T-helper 1 cell treated with Interleukin-12 subunit alpha and Interleukin-12 subunit beta and Interleukin-4 antibody, amounts not matched to agents 30 ng/mL and 1 ng/mL, for 36 hours (primary cell): ENCODE measurements at regions not wholly inside any gene's neighbourhood (a gene's known extent, or its start where the extent isn't known, plus 50 kb on each side); places are given as distances from the start of the nearest gene placed in this dataset.

Source experiments
- intact Hi-C: fragments of 100-400 bp; cut with micrococcal nuclease; formaldehyde crosslinking; loops from one replicate; pipeline ENCODE4 v1.15.1; 2024

DNA sequence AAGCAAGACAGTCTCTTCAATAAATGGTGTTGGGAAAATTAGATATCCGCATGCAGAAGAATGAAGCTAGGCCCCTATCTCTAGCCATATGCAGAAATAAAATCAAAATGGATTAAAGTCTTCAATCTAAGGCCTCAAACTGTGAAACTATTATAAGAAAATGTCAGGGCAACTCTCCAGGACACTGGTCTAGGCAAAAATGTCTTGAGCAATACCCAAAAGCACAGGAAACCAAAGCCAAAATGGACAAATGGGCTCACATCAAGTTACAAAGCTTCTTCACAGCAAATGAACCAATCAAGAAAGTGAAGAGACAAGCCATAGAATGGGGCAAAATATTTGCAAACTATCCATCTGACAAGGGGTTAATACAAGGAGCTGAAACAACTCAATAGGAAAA is 338.8 kb downstream of the NNT start:
- intact Hi-C loops, result no loop called here

DNA sequence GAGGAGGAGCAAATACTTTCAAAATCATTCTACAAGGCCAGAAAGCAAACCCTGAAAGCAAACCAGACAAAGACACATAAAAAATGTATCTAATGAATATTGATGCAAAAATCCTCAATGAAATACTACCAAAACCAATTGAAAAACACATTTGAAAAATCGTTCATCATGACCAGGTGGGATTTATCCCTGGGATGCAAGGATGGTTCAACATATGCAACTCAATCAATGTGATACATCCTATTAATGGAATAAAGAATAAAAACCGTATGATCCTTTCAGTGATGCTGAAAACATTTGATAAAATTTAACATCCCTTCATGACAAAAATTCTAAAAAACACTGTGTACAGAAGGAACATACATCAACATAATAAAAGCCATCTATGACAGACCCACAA is 337.6 kb downstream of the NNT start:
- intact Hi-C loops, result no loop called here

DNA sequence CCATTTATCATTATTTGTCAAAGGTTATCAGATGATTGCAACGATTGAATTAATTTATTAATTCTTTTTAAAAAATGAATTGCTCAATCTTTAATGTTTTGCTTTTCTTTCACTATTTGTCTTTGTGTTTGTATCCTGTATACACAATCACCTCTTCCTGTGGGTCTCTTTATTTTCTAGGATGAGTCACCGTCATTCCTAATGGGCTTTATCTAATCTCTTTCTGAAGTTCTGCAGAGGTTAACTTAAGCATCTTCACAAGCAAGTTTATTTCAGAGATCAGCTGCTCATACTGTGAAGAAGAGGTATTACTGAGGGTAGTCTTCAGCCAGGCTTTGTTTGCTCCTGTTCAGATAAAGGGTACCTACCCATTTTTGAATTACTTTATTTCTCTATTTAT is 323.9 kb downstream of the NNT start:
- intact Hi-C loops, result no loop called here

DNA sequence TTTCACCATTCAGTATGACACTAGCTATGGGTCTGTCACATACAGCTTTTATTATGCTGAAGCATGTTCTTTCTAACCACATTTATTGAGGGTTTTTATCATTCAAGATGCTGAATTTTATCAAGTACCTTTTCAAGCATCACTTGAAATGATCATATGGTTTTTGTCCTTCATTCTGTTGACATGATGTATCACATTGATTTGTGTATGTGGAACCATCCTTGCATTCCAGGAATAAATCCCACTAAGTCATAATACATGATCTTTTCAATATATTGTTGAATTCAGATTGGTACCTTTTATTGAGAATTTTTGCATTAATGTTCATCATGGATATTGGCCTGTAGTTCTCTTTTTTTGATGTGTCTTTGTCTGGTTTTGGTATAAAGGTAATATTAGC is 317.4 kb downstream of the NNT start:
- intact Hi-C loops, result no loop called here

DNA sequence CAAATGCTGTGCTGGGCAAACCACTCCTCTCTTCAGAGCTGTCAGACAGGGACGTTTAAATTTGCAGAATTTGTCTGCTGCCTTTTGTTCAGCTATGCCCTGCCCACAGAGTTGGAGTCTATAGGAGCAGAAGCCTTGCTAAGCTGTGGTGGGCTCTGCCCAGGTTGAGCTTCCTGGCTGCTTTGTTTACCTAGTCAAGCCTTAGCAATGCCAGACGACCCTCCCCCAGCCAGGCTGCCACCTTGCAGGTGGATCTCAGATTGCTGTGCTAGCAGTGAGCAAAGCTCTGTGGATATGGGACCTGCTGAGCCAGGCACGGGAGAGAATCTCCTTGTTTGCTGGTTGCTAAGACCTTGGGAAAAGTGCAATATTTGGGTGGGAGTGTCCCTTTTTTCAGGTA is 314.9 kb downstream of the NNT start:
- intact Hi-C loops, result no loop called here

DNA sequence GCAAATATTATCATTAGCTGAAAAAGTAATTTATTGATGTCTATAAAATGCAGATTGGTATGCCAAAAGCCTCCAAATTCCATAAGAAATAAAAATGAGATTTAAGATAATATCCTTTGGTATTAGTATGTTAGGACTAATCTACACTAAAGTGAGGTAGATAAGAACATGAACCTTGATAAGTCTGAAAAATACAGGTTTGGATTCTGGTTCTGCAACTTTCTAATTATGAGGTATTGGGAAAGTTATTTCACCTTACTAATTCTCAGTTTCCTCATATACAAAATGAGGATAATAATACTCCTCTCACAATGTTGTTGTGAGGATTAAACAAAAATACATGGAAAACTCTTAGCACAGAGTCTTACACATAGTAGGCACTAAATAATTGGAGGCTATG is 300.1 kb downstream of the NNT start:
- intact Hi-C loops, result no loop called here

DNA sequence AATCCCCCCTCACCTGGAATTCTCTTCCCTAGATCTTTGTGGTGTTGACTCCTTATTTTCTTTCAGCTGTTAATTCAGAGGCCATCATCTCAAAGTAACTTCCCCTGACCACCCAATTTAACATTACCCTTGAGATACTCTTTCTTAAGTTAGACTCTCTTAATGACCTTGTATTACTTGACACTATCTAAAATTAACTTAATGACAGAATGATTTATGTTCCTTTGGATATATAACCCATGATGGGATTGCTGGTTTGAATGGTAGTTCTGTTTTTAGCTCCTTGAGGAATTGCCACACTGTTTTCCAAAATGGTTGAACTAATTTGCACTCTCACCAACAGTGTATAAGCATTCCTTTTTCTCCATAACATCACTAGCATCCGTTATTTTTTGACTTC is 298.0 kb downstream of the NNT start:
- intact Hi-C loops, result no loop called here

DNA sequence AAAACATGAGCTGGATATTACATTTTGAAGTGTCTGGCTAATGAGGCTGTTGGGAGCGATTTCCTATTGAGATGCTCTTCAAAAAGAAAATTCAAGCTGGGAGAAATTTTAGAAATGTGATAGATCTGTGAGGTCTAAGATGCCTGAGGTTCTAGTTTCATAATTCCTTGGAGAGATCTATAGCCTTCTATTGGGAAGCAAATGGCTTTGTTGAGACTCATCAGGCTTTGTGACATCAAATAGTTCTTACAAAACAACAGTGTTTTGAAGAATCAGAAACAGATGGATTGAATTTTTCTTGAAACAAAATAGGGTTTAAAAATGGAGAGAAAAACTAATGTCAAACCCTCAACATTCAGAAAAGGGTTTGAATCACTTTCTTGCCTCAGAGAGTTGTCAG is 292.9 kb downstream of the NNT start:
- intact Hi-C loops, result no loop called here

DNA sequence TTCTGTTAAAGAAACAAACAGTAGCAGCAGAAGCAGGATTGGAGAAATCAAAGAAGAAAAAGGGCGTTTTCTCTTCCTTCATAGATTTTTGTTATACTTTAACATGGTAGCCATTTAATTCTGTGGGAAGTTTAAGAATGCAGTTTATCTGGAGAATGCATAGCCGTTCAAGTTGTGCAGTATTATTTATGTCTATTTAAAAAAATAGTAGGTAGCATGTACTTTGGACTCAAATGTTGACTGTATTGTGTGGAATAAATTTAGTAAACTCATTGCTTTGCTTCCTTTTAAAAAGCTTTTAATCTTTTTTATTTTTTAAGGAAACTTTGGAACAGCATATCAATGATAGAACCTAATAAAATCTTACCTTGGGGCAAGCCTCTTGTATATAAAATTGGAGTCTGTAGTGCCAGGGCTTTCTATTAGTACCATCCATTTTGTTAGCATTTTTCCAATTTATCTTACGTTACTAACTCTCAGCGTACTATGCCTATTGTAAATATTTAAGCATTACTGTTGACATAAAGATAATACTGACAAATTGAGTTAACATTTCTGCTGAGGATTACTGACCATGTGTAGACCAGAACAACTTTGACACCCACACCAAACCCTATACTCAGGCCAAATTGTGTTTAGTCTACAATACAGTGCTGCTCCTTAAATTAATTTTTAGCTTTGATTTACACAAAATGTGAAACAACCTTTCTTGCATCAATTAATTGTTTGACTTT is 291.1 kb downstream of the NNT start:
- intact Hi-C loops, result no loop called here

DNA sequence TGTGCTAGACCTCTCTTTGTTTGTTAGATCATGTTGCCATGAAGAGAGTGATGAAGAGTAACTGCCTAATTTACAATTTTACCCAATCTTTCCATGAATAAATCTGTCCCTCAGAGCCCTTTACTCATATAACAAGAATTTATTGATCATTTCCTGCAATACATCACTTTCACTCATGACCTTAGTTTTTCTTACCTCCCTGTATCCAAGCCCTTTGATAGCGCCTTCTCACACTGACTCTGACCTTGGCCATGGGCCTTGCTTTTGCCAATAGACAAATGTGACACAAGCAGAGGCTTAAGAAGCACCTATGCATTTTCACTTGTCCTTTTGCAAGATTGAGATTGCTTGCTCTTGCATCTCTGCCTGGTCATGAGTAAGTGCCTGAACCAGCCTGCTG is 288.1 kb downstream of the NNT start:
- intact Hi-C loops, result no loop called here

DNA sequence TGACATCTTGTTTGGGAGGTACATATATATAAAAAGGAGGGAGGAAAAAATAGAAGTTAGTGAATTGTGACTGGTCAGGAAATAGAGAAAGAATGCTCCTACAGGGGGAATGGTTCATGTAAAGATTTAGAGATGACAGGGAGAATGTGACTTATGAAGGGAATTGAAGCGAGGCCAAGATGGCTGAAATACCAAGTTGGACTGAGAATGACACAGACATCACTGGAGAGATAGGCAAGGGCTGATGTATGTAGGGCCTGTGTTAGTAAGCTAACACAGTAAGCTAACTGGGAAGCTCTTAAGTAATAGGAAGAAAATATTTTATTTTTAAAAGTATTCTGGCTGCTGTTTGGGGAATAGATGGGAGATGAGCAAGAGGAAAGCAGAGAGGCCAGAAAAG is 286.3 kb downstream of the NNT start:
- intact Hi-C loops, result no loop called here

DNA sequence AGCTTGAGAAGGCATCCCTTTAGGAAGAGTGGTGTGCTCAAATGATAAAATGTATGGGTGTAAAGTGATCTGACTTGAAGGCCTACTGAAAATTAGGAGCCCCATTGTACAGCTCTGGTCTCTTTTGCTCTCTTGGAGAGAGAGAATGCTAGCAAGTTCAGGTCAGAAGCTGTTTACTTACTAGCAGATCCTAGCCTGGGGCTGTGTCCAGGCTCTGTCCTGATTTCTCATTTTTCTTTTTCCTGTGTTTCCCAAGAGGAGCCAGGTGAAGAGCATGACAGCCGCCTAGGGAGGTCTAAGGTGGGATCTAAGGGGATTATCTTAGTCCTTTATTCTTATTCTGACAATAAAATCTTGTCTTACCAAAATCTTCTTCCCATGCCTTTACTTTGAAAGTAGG is 272.8 kb downstream of the NNT start:
- intact Hi-C loops, result no loop called here

DNA sequence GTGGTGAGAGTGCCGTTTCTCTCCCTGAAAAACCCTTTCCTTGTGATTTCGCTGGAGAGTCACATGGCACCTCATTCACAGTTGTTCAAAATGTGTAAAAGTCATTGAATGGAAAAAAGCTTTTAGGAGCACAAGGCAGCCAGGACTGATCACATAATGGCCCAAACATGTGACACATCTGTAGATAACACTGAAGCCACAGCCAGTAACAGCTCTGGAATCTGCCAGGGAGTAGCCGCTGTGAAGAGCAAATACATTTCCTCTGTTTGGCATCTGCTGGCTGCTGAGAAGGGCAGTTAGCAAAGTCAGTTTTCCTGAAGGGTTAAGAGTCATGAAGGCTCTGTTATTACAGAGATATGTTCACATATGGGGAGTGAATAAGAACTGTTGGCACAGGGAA is 271.8 kb downstream of the NNT start:
- intact Hi-C loops, result no loop called here

DNA sequence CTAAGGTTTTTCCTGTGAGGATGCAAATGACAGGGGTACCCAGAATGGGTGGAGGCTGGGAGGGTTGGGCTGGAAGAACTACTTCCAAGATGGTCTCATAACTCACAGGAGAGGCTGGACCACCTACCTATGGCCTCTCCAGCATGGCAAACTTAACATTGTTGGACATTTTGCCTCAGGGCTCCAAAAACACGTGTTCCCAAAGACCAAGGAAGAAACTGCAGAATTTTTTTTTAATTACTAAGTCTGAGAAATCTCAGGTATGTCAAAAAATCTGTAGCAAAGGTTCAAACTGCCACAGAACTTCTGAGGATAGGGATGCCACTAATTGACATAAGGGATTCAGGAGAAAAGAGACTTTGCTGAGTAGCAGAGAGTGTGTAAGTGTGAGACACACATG is 270.8 kb downstream of the NNT start:
- intact Hi-C loops, result no loop called here

DNA sequence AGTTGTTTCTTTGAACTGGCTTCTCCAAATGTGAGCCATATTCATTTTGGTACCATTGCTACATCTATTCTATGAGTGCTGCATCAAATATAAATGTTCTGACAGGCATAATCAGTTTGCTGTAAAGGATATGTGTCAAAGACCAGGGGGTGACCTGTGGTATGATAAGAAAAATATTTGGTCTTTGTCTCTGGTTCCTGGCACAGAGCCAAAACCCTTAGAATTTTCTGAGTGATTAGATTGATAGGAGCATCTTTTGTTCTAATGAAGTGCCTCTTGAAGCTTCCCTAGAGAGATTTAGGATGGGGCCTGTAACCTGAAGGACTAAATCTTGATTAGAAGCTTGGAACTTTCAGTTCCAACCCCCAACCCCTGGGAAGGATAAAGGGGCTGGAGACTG is 256.3 kb downstream of the NNT start:
- intact Hi-C loops, result loop anchor here (5.0 kb wide), 1 partner anchor 127 kb away; no protein-coding TSS in a partner anchor

DNA sequence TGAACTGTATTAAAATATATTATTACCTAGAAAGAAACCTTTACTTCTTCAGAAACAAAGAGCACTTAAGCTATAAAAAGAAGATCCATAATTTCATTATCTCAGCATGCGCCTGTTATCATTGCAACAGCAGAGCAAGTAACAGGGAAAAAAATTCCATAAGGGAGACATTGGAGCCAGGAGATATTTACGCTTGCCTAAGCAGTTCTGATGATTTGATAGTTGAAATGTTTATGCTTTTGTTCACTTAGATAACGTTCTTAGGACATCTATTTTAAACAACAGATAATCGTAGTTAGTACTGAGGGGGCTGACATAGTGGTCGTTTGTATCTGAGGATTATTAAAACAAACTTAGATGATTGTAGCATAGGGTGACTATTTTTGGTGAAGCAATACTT is 252.5 kb downstream of the NNT start:
- intact Hi-C loops, result loop anchor here (5.0 kb wide), 1 partner anchor 123 kb away; no protein-coding TSS in a partner anchor

DNA sequence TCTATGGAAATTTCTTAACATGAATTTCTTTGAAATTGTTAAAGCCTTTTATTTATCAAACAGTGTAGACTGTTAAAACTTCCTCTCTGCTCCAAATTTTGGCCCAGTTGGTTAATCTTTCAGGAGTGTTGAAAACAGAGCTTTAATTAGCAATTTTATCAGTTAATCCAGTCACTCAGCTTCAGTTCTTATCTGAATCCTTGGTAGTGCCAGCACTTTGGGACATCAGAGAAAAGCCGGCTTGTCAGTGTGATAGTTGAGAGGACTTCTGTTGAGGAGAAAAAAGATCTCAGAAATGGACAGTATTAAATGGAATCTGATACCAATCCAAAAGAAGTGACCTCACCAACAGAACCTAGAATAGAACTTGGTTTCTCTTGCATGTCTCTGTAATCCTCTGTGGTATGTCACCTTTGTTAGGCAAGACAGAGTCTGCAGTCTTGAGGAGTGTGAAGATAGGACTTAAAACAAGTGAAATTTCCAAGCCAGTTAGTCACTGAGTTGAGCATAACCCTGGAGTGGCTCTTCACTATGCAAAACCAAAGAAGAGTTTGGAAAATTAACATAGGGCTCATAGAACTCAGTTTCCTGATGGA is 251.8 kb downstream of the NNT start:
- intact Hi-C loops, result loop anchor here (5.0 kb wide), 1 partner anchor 122 kb away; no protein-coding TSS in a partner anchor

DNA sequence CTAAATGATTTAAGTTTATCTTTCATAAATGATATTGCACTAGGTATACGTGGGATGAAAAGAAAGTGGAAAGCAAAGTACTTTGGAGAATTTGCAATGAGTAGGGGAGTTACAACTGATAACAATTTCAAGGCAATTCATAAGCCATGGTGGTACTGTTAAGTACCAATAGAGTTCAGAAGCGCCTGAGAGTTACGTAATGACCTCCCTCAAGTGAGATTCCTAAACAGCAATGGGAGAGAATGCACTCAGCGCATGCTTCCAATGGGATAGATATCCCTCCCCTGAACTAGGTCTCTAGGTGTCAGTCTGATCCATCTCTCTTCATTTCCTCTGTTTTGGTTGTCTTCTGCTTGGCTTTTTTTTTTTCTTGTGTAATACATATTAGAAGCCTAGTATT is 249.3 kb downstream of the NNT start:
- intact Hi-C loops, result no loop called here

DNA sequence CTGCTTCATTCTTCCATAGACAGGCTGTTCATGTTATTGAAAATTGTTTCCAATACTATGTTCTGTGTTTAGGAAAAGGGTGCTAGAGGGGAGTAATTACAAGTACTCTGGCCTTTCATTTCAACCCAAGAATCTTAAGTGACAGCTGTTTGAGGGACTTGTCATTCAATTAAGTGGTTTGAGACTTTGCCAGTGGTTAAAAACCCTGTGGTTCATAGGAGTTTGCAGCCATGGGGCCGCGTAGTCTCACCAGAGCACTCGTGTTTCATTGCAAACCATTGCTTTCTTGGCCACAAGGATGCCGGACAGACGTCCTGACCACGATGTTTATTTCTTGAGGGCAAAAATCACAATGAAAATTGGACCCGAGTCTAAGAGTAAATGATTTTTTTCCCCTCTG is 248.8 kb downstream of the NNT start:
- intact Hi-C loops, result no loop called here

DNA sequence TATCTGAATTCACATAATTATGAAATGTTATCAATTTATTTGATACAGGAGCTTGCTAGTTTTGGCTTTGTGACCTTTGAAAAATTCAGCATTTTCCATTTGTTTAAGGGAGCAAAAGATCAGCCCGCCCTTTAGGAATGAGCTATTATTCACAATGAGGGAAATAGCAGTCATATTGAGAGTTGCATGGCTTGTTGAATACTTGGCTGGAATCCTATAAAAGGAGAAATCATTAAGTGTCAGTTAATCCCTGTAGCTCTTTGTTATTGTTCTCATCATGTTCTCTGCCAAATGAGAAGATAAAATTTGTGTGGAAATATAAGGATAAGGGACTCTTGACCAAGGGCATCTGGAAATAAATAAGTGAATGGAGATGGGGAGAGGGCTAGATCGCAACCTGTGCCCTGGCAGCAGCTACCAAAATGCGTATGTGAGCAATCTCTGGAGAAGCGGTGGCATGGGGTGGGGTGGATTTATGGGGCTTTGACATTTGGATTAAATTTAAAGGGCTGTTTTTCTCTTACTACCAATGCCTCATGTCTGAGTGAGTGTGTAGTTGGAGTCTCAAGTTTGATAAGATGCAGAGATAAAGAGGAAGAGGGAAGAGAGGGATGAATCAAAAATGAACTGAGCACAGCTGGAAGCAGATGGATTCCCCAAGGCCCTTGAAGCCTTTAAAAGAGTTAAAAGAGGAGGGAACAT is 237.6 kb downstream of the NNT start:
- intact Hi-C loops, result no loop called here

DNA sequence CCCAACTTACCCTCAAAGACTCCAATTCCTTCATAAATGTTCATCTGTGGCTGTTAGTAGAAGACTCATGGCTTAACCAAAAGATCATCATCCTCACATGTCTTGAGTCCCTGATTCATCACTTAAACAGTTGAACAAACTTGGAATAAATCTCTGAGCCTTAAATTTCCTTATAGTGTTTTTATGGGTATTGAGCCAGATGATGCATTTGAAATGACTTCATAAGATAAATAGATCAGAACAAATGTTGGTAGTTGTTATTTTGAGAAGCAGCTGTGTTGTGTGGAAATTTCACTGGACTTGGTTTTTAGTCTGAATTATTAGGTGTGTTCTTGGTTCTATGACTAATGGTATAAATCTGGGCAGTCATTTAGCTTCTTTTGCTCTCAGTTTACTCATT is 236.2 kb downstream of the NNT start:
- intact Hi-C loops, result no loop called here

DNA sequence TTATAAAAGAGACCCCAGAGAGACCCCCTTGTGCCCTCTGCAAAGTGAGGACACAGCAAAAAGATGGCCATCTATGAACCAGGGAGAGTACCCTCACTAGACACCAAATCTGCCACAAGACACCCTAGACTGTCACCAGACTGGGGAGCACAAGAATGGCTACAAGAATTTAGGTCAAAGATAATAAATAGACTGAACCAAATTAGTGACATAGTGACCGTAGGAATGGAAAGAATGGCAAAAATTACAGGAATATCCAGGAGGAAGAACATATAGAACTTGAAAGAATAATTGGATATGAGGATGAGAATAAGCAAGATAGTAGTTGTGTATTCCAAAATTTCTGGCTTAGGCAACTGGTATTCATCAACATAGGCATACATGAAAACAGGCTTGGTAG is 235.0 kb downstream of the NNT start:
- intact Hi-C loops, result no loop called here

DNA sequence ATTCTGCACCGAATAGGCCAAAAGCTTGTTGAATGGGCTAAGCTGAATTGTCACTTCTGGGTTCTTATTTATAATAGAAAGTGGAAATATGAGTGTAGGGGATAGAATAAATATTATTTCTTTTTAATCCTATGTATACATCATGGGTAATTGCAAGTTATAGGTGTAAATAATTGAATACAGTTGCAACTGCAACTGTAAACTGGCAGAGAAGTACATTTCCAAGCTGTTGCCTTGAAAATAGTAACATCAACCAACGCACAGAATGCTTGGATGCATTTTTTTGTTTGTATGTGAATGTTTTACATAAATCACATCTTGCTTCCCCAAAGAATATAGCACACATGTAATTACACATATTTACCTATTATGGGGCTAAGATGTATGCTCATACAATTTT is 234.1 kb downstream of the NNT start:
- intact Hi-C loops, result no loop called here
